GM13976 (cell line): ENCODE measurements at regions not wholly inside any gene's neighbourhood (a gene's known extent, or its start where the extent isn't known, plus 50 kb on each side); places are given as distances from the start of the nearest gene placed in this dataset.

Experiments used
- DNase-seq: peaks from one replicate; pipeline ENCODE4 v3.0.0; 2012; ENCODE audit warnings: low spot score
- CTCF ChIP-seq: IDR thresholded peaks from 2 replicates; pipeline ENCODE4 v1.5.1; 2012; ENCODE audit warnings: borderline replicate concordance, mild to moderate bottlenecking; ENCODE audit not compliant: insufficient read depth; ENCODE audit errors: extremely low read depth, missing control alignments, control extremely low read depth
- in situ Hi-C: fragments of 300-500 bp; cut with MboI; formaldehyde crosslinking; loops from one replicate; pipeline ENCODE4 v1.12.0; 2022; ENCODE audit warnings: low sequenced_read_pairs, mixed read lengths, inconsistent platforms; ENCODE audit not compliant: unreplicated experiment

GRCh38 chr4:134747108-134747805 is 545.7 kb upstream of the PABPC4L start:
- in situ Hi-C loops, result no loop called here
- TF ChIP-seq CTCF, result no peak
- no peak for DNase-seq

GRCh38 chr4:134740290-134740689 is 538.7 kb upstream of the PABPC4L start:
- in situ Hi-C loops, result no loop called here
- no peak for DNase-seq
- no peak for TF ChIP-seq CTCF

- TF ChIP-seq CTCF, result no peak
- in situ Hi-C loops, result no loop called here
- no peak for DNase-seq
These were observed 534.3 kb upstream of the PABPC4L start for GRCh38 chr4:134735901-134736300.

- no peak for DNase-seq
- no peak for TF ChIP-seq CTCF
- in situ Hi-C loops, result no loop called here
These were observed 526.1 kb upstream of the PABPC4L start for GRCh38 chr4:134727696-134728095.

- in situ Hi-C loops, result no loop called here
- DNase-seq, result no peak
- TF ChIP-seq CTCF, result no peak
These were observed 520.7 kb upstream of the PABPC4L start for GRCh38 chr4:134722306-134722705.

GRCh38 chr4:134720030-134720429 is 518.4 kb upstream of the PABPC4L start:
- in situ Hi-C loops, result no loop called here
- no peak for TF ChIP-seq CTCF
- no peak for DNase-seq
